ENCODE measurements at regions not wholly inside any gene's neighbourhood (a gene's known extent, or its start where the extent isn't known, plus 50 kb on each side); places are given as distances from the start of the nearest gene placed in this dataset.
"Not testable (repeated sequence)": the region's sequence is repeated elsewhere in the genome, so short reads cannot be mapped to it uniquely, and the experiment has no call there.

DNA sequence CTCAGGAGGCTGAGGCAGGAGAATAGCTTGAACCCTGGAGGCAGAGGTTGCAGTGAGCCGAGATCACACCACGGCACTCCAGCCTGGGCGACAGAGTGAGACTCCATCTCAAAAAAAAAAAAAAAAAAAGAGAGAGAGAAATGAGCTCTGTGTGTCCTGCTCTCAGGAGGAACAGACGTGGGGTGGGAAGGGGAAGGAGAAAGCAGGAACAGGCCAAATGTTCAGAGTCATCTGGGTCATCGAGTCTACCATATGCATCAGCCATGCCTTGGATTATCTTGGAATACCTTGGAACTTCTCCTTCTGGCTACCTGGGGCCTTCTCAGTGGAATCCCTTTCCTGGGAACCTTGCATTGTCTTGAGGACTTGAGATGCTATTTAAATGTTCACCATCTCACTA is 51.7 kb upstream of the ZFHX3 start:
- not testable (repeated sequence) for H3K27ac ChIP-seq (ENCODE audit: low read length); H3K36me3 ChIP-seq (ENCODE audit: control insufficient read depth, low read depth, low read length); H3K27me3 ChIP-seq (ENCODE audit: control insufficient read depth, insufficient read depth, low read length); H3K4me1 ChIP-seq (ENCODE audit: control insufficient read depth, low read depth, low read length); H3K9ac ChIP-seq (ENCODE audit: low read length); H3K4me3 ChIP-seq (ENCODE audit: low read length); H3K9me3 ChIP-seq (ENCODE audit: control insufficient read depth, low read depth, low read length)

Data from iPS-18a (cell line).